Stimulated activated CD4-positive, alpha-beta T cell treated with anti-CD3 and anti-CD28 coated beads, Interleukin-2, amount 100 ng/mL, for 24 hours (primary cell): ENCODE measurements at regions not wholly inside any gene's neighbourhood (a gene's known extent, or its start where the extent isn't known, plus 50 kb on each side); places are given as distances from the start of the nearest gene placed in this dataset.

Experiments
- DNase-seq, 2 donors: peaks; one replicate each; pipeline ENCODE4 v3.0.0-alpha.2; 2020

DNA sequence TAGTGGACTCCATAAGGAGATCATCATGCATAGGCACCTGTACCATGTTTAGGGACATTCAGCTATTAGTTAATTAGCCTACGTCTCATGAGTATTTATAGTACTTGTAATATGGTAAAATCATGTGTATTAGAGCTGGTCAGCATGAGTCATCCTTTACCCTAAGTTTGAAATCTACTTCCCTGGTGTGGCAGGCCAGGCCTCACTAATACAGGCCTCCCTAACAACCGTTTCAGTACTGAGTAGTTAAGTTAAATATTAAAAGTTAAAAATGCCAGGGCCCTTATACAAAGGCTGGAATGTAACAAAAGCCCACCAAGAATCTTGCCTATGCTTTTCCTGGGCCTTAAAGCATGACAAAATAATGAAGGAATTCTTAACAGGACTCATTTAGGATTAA, 356.3 kb upstream of the DPYD start:
- no peak for DNase-seq

DNA sequence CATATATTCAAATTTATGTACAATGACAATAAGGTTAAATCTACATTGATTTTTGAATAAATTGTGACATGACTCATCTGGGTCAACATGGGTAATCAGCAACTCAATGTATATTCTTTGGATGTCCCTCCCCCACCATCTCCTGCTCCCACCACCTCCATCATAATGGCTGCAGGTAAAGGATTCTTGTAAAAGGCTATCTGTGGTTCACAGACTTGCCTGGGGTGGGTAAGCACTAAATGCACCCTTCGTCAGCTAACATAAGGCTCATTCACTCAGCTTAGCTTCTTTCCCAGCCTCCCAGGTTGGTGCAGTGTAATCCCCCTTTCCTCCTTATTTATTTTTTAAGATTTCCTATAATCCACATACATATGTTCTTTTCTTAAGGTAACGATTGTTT, 355.7 kb upstream of the DPYD start:
- no peak for DNase-seq

DNA sequence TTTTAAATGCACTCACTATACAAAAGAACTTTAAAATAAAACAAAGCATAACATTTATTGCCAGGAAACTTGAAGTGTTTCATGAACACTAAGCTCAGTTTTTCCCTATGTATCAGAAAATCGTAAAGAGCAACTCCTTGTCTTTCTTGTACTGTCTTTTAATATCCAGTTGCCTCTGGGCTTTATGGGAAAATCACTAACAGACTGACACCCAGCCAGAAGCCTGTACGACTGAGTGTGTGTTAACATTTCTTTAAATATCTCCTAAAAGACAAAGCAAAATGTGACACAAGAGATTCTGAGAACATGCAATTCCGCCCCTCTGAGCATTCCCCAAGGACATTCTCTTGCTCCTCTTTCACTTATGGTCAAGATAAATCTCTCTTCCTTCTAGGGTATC, 347.5 kb upstream of the DPYD start:
- no peak for DNase-seq

DNA sequence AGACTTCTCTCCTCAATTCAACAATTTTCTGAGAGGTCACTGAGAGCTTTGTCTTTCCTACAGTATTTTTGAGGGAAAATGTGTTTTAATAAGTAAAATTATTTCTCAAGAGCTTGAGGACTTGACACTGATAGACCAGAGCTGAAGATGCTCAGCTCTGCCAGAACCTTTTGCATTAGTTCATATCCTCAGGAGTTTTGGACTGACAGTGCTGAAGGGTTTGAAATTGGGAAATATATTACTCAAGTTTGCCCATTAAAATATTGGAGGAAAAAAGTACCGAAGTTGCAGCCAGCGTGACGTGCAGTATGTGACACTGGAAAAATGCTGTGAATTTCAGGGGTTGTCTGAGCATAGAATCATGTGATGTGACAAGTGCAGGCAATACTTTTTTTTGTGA, 346.6 kb upstream of the DPYD start:
- DNase-seq, result no peak

DNA sequence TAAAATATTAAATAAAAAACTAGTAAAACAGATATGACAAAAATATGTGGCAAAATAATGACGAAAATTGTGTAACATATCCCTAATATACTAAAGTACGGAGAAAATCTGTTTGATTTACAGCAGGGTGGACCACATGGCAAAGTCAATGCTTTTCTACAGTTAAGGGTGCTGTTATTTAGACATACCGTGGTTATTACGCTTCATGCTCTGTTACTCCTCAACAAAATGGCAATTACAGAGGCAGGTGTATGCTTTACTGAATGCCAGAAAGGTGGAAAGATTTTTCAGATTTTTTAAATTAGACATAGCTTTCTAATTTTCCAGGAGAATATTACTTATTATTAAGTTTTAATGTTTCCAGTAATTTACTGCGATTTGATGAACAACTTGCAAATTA, 343.9 kb upstream of the DPYD start:
- no peak for DNase-seq

DNA sequence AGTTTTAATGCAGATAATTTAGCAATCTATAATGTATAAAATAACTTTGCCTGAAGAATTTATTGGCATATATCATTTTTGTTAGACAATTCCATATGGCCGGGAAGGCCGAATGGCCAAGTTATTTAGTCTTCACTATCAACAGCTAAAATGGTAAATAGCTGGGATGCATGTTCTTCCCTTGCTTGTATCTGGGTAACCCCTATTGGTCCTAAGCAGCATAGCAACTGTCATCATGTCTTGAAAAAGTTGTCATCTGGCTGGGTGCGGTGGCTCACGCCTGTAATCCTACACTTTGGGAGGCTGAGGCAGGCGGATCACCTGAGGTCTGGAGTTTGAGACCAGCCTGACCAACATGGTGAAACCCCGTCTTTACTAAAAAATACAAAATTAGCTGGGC, 340.0 kb upstream of the DPYD start:
- no peak for DNase-seq

DNA sequence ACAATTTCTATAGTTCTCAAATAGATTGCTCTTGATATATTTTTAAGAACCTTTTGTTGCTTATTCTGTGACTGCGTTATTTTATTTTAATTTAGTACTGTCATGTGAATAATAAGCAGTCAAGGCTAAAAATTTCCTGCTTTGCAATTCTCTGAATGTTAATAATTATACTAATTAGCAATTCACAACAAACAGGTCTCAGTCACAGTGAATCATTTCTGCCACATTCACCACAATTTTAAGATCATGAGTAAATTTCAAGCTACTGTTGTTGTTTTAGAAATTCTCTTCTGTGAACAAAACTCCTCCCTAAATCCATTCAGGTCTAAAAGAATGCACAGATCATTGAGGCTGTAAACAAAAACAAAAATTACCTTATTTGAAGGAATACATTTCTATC, 339.6 kb upstream of the DPYD start:
- no peak for DNase-seq

DNA sequence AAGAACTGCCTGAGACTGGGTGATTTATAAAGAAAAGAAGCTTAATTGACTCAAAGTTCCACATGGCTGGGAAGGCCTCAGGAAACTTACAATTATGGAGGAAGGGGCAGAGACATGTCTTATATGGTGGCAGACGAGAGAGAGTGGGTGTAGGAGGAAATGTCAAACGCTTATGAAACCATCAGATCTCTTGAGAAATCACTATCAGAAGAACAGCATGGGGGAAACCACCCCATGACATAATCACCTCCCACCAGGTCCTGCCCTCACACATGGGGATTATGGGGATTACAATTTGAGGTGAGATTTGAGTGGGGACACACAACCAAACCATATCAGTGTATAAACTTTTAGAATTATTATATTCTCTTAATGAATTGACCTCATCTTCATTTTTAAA, 335.9 kb upstream of the DPYD start:
- no peak for DNase-seq

DNA sequence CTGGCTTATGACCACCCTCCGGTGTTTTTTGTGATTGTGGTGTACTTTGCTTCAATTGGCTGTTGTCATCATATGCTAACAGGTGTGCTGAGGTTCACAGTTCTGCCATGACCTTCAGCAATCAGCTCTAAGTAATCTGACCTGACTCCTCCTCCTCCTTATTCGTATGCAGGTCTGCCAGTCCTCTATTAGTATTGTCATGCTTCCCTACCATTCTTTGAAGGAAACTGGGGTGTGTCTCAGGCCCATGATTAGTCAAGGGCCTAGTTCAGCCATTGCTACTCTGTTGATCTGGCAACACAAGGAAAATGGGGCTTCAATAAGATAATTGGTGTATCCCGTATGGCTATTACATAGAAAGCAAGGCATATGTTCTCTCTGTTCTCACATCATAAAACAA, 332.3 kb upstream of the DPYD start:
- no peak for DNase-seq

DNA sequence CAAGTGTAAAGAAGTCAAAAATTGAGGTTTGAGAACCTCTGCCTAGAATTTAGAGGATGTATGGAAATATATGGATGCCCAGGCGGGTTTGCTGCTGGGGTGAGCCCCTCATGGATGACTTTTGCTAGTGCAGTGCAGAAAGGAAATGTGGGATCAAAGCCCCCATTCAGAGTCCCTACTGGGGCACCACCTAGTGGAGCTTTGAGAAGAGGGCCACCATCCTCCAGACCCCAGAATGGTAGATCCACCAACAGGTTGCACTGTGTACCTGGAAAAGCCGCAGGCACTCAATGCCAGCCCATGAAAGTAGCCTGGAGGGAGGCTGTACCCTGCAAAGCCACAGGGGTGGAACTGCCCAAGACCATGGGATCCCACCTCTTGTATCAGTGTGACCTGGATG, 330.7 kb upstream of the DPYD start:
- DNase-seq, result no peak

DNA sequence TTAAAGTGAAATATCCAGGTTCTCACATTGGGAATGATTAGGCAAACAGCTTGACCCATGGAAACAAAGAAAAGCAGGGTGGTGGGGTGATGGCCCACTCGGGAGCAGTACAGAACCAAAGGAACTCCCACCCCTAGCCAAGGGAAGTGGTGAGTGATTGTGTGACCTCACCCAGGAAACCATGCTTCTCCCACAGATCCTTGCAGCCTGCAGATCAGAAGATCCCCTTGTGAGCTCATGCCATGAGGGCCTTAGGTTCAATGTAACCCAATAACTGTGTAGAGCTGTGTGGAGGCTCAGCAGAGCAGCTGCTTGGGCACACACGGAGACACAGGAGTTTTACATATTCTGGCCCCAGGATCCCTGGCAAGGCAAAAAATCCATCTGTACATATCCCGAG, 311.8 kb upstream of the DPYD start:
- DNase-seq, result no peak

DNA sequence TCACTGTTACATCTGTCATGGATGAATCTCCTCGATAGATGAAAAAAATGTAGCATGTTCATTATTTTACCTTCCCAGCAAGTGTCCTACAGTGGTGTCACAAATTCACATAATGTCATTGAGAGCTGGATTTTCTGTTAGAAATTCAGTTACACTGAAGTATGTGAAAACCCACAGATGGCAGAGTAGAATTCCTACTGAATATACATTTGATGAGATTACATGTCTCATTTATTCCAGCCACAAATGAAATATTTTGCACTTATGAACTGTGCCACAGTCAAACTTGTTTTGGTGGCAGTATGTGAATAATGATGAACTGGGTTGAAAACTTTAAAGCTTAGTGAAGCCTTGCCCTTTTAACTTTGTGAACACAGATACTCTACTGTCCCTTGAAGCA, 301.9 kb upstream of the DPYD start:
- DNase-seq, result no peak

DNA sequence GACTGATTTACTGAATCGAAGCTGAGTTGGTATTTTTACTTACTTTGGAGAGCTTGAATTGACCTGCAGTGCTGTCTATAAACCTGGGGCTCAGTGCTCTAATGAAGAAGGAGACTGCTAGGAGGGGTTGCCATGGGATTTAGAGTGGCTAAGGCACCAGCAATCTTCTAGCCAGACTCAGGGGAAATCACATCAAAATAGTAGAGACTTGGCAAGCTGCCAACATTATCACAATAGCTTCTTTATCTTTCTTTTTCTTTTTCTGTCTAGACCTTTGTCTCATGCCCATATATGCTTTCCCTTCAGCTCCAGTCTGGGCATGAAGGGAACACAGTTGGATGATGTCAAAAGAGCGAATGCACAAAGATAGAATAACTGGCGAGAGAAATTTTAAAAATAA, 301.1 kb upstream of the DPYD start:
- no peak for DNase-seq

DNA sequence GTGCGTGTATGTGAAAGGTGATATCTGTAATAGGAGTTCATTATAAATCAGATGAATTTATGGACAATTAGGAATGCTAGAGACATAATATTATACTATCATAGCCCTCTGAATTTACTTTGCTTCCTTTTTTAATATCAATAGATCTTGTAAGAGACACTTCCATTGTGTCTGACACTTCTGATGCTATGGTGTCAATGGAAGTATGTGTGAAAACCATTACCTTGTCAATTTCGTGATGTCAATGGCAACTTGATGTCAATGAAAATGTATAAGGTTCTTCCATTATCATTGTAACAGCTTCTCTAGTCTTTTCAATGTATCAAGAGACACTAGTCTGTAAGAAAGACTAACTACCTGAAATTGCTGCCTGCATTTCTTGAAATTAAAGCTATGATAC, 296.8 kb upstream of the DPYD start:
- DNase-seq, result no peak

DNA sequence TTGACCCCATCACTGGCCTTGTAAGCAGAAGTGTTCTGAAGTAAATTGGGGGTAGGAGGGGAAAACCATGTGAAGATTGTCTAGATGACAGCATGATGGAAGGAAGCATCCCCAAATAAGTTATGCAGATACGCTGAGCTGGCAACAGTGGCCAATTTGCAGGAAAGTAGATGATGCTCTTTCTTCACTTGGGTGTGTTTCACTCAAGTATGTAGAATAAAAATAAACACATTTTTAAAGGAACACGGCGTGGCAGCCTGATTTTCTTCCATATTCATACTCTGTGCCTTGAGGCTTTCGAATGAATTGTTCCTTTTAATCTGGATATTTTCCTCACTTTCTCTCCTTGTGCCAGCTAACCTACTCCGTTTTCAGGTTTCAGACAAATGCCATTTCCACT, 295.5 kb upstream of the DPYD start:
- no peak for DNase-seq

DNA sequence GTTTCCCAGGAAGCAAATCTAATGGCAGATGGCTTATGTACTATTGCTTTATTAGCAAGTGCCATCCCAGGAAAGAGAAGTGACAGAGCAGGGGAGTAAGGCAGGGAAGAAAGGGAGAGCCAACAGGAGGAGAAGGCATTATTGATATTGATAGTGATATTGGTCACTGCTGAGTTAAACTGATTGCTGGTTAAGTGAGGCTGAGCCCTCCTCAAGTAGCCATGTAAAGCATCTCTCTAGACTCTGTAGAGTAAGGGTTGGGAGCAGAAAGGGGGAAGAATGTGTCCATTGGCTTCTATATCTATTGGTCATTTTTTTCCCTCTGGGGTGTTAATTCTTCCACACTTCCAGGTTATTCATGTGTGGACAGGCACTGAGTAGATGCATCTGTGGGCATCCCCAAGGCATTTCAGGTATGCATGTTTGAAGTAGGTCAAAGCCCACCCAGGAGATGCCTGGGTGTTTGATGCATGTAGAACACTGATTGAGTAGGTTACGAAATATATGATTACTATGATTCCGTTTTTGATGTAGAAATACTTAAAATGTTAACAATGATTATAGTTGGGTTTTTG, 290.5 kb upstream of the DPYD start:
- no peak for DNase-seq

DNA sequence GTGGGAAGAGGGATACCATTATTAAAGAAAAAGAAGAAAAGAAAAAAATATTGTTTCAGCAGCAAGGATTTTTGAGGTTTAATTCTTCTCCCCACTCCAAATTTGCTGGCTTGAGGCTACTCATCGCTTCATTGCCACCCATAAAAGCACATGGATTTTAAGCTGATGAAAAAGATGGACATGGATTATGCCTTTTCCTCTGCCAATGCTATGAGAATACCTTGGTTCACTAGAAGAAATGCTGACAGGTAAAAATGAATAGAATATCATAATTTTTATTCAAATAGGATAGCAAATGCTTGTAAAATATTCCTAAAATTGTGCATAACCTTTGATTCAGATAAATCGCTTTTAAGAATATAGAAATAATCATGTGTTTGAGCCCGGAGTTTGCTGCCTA, 289.7 kb upstream of the DPYD start:
- DNase-seq, result no peak

DNA sequence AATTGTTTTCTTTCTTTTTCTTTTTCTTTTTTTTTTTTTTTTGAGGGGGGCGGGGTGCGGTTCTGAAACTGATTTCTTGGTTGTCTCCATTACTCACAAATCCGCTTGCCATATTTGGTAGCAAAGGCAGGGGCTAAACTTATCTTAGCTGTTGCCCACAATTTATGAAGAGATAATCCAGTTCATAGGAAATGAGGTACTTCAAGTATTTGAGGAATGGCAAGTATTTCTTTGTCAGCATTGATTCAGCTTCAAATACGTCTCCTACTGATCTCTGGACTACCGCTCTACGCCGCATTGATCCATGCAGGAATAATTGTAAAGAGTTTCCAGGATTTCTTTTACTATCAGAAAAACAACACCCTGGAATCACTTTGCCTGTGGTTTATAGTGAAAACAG, 289.2 kb upstream of the DPYD start:
- no peak for DNase-seq

DNA sequence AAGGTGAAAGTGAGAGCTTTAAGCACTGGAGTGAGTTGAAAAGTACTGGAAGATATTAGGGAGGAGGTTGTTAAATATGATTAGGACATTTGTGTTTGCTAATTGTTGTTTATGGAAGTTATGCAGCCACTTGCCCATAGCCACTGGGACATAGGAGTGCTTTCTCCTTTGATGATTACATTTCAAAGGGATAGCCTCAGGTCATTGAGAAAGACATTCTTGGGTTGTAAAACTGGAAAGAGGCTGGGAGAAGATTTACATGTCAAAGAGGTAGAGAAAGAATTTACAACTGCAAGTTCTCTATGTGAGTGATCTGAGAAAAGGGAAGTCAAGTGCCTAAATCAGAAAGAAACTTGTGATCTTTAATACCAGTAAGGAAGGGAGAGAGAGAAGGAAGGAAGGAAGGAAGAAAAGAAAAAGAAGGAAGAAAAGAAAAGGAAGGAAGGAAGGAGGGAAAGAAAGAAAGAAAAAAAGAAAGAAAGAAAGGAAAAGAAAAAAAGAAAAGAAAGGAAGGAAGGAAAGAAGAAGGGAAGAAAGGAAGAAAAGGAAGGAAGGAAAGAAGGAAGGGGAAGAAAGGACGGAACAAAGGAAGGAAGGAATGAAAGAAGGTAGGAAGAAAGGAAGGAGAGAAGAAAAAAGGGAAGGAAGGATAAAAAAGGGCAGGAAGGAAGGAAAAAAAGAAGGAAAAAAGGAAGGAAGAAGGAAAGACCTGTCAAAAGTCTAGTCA, 284.6 kb upstream of the DPYD start:
- DNase-seq, result no peak

DNA sequence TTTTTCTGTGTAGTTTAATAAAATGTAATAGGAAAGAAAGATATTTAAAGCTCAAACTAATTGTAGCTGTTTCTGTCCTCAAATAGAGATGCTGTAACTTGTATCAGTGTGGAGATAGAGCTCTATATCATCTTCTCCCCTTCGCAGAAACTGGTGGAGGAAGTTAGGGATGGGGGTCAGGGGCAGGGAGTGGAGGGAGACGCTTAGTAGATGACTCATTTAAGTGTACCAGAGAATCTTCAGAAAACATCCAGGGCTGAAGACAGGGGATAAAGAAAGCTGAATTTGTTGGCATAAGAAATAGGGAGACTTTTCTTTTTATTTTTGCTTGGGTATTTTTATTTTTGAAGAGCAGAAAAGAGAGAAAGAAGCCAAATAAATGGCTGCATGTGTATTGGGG, 282.6 kb upstream of the DPYD start:
- DNase-seq, result no peak

DNA sequence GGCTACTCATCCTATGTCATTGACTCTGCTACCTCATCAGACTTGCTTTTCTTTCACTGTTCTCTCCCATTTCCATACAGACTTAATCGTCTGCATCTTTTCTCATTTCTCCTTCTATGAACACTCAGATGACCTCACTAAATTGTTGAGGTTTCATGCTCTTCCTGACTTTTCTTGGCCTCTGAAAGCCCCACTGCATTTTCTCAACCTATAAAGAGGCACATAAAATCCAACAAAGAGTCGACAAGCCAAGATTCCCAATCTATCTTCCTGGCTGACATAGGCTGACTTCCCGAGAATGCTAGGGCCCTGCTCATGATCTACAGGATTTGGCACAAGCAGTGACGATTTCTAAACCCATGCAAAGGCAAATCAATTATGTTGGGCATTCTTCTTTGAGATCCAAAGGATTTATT, 280.8 kb upstream of the DPYD start:
- DNase-seq, result no peak

DNA sequence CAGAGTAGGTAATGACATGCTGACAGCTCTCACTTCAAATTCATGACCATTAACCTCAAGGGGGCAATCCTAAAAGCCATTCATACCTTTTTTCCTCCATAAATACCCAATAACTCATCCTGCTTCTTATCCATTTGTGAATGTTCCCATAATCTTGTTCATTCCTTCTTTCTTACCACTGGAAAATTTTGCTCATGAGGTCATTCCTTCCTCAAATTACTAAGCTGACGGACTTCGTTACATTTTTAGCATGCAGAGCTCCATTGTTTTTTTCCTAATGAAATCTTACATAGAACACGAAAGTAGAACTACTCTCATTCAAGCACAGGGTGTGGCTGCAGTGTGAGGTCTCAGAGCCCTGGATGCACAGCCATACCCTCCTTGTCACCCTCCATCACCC, 276.5 kb upstream of the DPYD start:
- DNase-seq, result no peak

DNA sequence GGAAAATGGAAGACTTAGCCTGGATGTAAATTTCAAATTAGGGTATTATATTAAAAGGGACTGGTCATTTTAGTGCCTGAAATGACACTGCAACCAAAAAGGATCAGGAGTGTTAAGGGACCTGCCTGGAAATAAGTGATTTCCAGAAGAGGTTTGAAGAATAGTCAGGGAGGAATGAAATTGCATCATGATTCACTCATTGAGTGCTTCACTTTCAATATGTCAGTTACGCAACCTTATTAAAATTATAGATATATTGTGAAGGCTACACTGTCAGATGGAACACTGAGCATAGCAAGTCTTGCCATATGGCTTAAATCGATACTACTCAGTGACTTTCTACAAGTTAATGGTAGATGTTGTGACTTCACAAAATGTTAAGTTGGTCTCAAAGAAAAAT, 275.2 kb upstream of the DPYD start:
- no peak for DNase-seq

DNA sequence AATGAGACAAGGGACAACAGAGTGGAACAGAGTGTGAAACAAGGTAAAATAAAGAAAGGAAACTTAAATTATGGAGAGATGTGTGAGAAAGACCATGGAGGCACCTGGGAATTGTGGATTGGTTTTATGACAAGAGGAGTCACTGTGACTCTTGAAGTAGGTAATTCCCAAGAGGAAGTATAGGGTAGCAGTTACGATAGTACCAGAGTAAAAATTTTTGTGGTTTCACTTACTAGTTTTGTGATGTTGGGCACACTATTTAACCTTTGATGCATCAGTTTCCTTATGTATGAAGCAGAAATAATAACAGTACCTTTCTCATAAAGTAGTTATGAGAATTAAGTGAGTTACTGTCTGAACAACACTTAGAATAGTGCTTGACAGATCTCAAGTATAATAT, 267.9 kb upstream of the DPYD start:
- DNase-seq, result no peak

DNA sequence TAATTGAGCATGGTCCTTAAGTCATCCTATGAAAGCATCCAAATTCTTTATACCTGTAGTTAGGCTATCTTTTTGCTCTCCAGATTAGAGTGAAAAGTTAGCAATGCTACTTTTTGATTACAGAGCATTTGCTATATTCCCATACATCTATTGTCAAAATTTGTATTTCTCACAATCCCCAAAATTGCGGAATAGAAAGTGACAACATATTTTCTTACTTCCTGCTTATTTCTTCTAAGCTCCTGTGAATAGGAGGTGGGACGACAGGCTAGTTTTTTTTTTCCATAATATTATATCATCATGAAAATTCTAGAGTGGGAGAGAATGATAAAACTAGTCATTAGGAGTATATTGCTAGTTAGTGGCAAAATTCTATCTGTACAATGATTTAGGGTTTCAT, 264.0 kb upstream of the DPYD start:
- DNase-seq, result no peak
